ENCODE measurements at regions not wholly inside any gene's neighbourhood (a gene's known extent, or its start where the extent isn't known, plus 50 kb on each side); places are given as distances from the start of the nearest gene placed in this dataset.

GRCh38 chrX:74119016-74119910 is 184.7 kb upstream of the ZCCHC13 start:
- TF ChIP-seq REST (IDR thresholded peaks at IDR 0.05; ENCODE audit: insufficient read depth in 1 of 2, low read depth in 2 of 2, low read length in 2 of 2) (no peak), FOXP2 (optimal IDR thresholded peaks at IDR 0.05; ENCODE audit: borderline replicate concordance, extremely low read depth, extremely low read length, insufficient read depth) (no peak), POLR2AphosphoS5 (IDR thresholded peaks at IDR 0.05; ENCODE audit: low read depth, low read length) (no peak), SIN3A (IDR thresholded peaks at IDR 0.05; ENCODE audit: borderline replicate concordance, insufficient read depth, low read length) (no peak), TAF1 (IDR thresholded peaks at IDR 0.05; ENCODE audit: borderline replicate concordance, insufficient read depth, low read length) (no peak)

- no peak for TF ChIP-seq FOXP2 (optimal IDR thresholded peaks at IDR 0.05; ENCODE audit: borderline replicate concordance, extremely low read depth, extremely low read length, insufficient read depth)
- no peak for TF ChIP-seq SIN3A (IDR thresholded peaks at IDR 0.05; ENCODE audit: borderline replicate concordance, insufficient read depth, low read length)
- no peak for TF ChIP-seq REST (IDR thresholded peaks at IDR 0.05; ENCODE audit: insufficient read depth in 1 of 2, low read depth in 2 of 2, low read length in 2 of 2)
- TF ChIP-seq TAF1 (IDR thresholded peaks at IDR 0.05; ENCODE audit: borderline replicate concordance, insufficient read depth, low read length) = no peak
- TF ChIP-seq POLR2AphosphoS5 (IDR thresholded peaks at IDR 0.05; ENCODE audit: low read depth, low read length) = no peak
Observed at GRCh38 chrX:74117962-74118902, 185.7 kb upstream of the ZCCHC13 start.

GRCh38 chrX:74111245-74111644 is 192.7 kb upstream of the ZCCHC13 start:
- TF ChIP-seq FOXP2 (optimal IDR thresholded peaks at IDR 0.05; ENCODE audit: borderline replicate concordance, extremely low read depth, extremely low read length, insufficient read depth) (no peak), REST (IDR thresholded peaks at IDR 0.05; ENCODE audit: insufficient read depth in 1 of 2, low read depth in 2 of 2, low read length in 2 of 2) (no peak), SIN3A (IDR thresholded peaks at IDR 0.05; ENCODE audit: borderline replicate concordance, insufficient read depth, low read length) (no peak), TAF1 (IDR thresholded peaks at IDR 0.05; ENCODE audit: borderline replicate concordance, insufficient read depth, low read length) (no peak), POLR2AphosphoS5 (IDR thresholded peaks at IDR 0.05; ENCODE audit: low read depth, low read length) (no peak)

- no peak for TF ChIP-seq TAF1 (IDR thresholded peaks at IDR 0.05; ENCODE audit: borderline replicate concordance, insufficient read depth, low read length)
- no peak for TF ChIP-seq SIN3A (IDR thresholded peaks at IDR 0.05; ENCODE audit: borderline replicate concordance, insufficient read depth, low read length)
- TF ChIP-seq REST (IDR thresholded peaks at IDR 0.05; ENCODE audit: insufficient read depth in 1 of 2, low read depth in 2 of 2, low read length in 2 of 2) = no peak
- TF ChIP-seq POLR2AphosphoS5 (IDR thresholded peaks at IDR 0.05; ENCODE audit: low read depth, low read length) = no peak
- TF ChIP-seq FOXP2 (optimal IDR thresholded peaks at IDR 0.05; ENCODE audit: borderline replicate concordance, extremely low read depth, extremely low read length, insufficient read depth) = no peak
Observed at GRCh38 chrX:74107666-74108065, 196.3 kb upstream of the ZCCHC13 start.
